ENCODE measurements at regions not wholly inside any gene's neighbourhood (a gene's known extent, or its start where the extent isn't known, plus 50 kb on each side); places are given as distances from the start of the nearest gene placed in this dataset.

- intact Hi-C loops (cut with micrococcal nuclease) = no loop called here
- Mint-ChIP-seq H3K9me3 (no peaks in the 10 kb centered on the region), H3K27me3 (no peaks in the 10 kb centered on the region), H3K27ac (no peak overlapping the region), H3K4me3 (no peak overlapping the region), H3K4me1 (peaks cover 8% of the 10 kb centered on the region), H3K36me3 (ENCODE audit: low read depth) (no peaks in the 10 kb centered on the region)
- CTCF ChIA-PET = no interaction called here
- POLR2A ChIA-PET = no interaction called here
- ATAC-seq (ENCODE audit: low read depth) = no peak
- TF ChIP-seq, protein P1, sequence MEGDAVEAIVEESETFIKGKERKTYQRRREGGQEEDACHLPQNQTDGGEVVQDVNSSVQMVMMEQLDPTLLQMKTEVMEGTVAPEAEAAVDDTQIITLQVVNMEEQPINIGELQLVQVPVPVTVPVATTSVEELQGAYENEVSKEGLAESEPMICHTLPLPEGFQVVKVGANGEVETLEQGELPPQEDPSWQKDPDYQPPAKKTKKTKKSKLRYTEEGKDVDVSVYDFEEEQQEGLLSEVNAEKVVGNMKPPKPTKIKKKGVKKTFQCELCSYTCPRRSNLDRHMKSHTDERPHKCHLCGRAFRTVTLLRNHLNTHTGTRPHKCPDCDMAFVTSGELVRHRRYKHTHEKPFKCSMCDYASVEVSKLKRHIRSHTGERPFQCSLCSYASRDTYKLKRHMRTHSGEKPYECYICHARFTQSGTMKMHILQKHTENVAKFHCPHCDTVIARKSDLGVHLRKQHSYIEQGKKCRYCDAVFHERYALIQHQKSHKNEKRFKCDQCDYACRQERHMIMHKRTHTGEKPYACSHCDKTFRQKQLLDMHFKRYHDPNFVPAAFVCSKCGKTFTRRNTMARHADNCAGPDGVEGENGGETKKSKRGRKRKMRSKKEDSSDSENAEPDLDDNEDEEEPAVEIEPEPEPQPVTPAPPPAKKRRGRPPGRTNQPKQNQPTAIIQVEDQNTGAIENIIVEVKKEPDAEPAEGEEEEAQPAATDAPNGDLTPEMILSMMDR (IDR thresholded peaks at IDR 0.05) = no peak
- DNase-seq = no peak
Observed at GRCh38 chr6:63503199-63503598, 69.1 kb upstream of the LOC128125822 start.

DNA sequence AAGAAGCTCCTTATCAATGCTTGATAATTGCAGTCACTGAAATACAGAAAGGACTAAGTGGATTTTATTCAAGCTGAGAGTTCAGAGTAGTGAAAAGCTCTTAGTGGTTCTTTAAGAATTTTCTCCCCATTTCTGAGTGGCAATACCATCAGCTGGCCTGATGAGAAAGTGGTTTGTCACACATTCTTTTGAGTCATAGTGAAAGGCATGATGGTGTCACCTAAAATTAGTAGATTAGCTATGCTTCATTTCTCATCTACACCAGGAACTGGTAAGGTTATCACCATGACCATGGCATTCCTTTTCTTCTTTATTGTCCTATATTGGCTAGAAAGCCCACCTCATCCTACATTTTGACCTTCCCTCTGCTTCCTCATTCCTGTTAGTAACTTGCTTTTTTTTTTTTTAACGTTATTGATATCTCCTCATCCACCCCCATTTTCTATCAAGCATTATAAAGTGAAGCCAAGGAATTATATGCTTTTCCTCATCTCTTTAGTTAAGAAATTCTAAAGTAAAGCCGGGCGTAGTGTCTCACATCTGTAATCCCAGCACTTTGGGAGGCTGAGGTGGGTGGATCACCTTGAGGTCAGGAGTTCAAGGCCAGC, 67.4 kb upstream of the LOC128125822 start:
- intact Hi-C loops (cut with micrococcal nuclease) = loop anchor here (1.0 to 5.0 kb wide), 2 partner anchors 67 to 153 kb away; partner anchors contain the start of genes LOC128125822 and PTP4A1
- no peaks in the 10 kb centered on the region for H3K27me3 Mint-ChIP-seq
- TF ChIP-seq, protein P1 (IDR thresholded peaks at IDR 0.05) = no peak
- H3K9me3 Mint-ChIP-seq = no peaks in the 10 kb centered on the region
- no peak overlapping the region for H3K4me3 Mint-ChIP-seq
- POLR2A ChIA-PET = interaction anchor here (0.7 to 1.0 kb wide), 2 partner anchors 14 to 69 kb away, joined by 3 to 4 read pairs; no protein-coding TSS in a partner anchor
- H3K27ac Mint-ChIP-seq = peak overlapping the region; percentile 24
- CTCF ChIA-PET = no interaction called here
- H3K36me3 Mint-ChIP-seq (ENCODE audit: low read depth) = no peaks in the 10 kb centered on the region
- peaks cover 8% of the 10 kb centered on the region for H3K4me1 Mint-ChIP-seq
- ATAC-seq (ENCODE audit: low read depth) (peak; percentile 71), DNase-seq (no peak)

GRCh38 chr6:63507096-63507495, 65.2 kb upstream of the LOC128125822 start:
- Mint-ChIP-seq H3K4me1 (peaks cover 10% of the 10 kb centered on the region), H3K27ac (no peak overlapping the region), H3K9me3 (no peaks in the 10 kb centered on the region), H3K36me3 (ENCODE audit: low read depth) (no peaks in the 10 kb centered on the region), H3K27me3 (no peaks in the 10 kb centered on the region), H3K4me3 (no peak overlapping the region)
- TF ChIP-seq, protein P1 (IDR thresholded peaks at IDR 0.05) = no peak
- DNase-seq (no peak), ATAC-seq (ENCODE audit: low read depth) (no peak)
- POLR2A ChIA-PET = no interaction called here
- intact Hi-C loops (cut with micrococcal nuclease) = loop anchor here (5.0 kb wide), 1 partner anchor 155 kb away; no protein-coding TSS in a partner anchor
- CTCF ChIA-PET = no interaction called here

- H3K27ac Mint-ChIP-seq = no peak overlapping the region
- H3K4me3 Mint-ChIP-seq = no peak overlapping the region
- no peak for DNase-seq
- no peaks in the 10 kb centered on the region for H3K9me3 Mint-ChIP-seq
- ChIA-PET CTCF (no interaction called here), POLR2A (no interaction called here)
- intact Hi-C loops (cut with micrococcal nuclease) = loop anchor here (5.0 kb wide), 1 partner anchor 158 kb away; no protein-coding TSS in a partner anchor
- no peaks in the 10 kb centered on the region for H3K27me3 Mint-ChIP-seq
- no peaks in the 10 kb centered on the region for H3K36me3 Mint-ChIP-seq (ENCODE audit: low read depth)
- no peak for ATAC-seq (ENCODE audit: low read depth)
- TF ChIP-seq, protein P1 (IDR thresholded peaks at IDR 0.05) = no peak
- peaks cover 7% of the 10 kb centered on the region for H3K4me1 Mint-ChIP-seq
Observed at GRCh38 chr6:63509652-63510352, 62.5 kb upstream of the LOC128125822 start.

DNA sequence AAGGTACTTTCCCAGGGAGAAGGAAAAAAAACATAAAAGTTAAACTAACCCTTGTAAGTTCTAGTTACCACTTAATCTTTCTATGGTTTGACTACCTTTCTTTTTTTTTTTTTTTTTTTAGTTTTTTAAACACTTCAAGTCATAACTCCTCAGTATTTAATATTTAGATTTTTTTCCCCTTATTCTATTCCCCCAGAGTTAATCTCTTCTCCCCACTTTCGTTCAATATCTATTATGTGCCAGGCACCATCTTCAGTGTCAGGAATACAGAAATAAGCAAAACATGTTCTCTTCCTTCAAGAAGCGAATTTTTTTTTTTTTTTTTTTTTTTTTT, 62.0 kb upstream of the LOC128125822 start:
- no peak for DNase-seq
- H3K9me3 Mint-ChIP-seq = no peaks in the 10 kb centered on the region
- CTCF ChIA-PET = no interaction called here
- intact Hi-C loops (cut with micrococcal nuclease) = no loop called here
- H3K27ac Mint-ChIP-seq = no peak overlapping the region
- H3K4me1 Mint-ChIP-seq = peaks cover 3% of the 10 kb centered on the region
- no peaks in the 10 kb centered on the region for H3K36me3 Mint-ChIP-seq (ENCODE audit: low read depth)
- H3K27me3 Mint-ChIP-seq = no peaks in the 10 kb centered on the region
- POLR2A ChIA-PET = no interaction called here
- ATAC-seq (ENCODE audit: low read depth) = no peak
- TF ChIP-seq, protein P1 (IDR thresholded peaks at IDR 0.05) = no peak
- no peak overlapping the region for H3K4me3 Mint-ChIP-seq
